ENCODE measurements at regions not wholly inside any gene's neighbourhood (a gene's known extent, or its start where the extent isn't known, plus 50 kb on each side); places are given as distances from the start of the nearest gene placed in this dataset.

DNA sequence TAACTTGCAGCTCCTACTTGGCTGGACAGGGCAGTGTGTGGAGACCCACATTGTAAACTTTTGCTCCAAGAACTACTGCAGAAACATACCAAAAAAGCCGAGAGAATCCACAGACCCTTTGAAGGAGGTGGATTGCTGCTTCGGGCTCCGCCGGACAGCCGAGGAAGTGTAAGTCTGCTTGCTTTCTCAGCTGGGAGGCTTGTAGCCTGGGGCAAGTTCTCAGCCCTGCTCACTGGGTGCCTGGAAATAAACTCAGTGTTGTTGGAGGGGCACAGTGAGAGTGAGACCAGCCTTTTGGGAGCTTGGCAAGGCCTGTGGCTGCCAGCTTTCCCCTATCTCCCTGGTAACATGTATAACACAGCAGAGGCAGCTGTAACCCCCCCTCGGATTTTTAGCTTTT lies 215.6 kb downstream of the SYK start:
- TF ChIP-seq, protein P1, sequence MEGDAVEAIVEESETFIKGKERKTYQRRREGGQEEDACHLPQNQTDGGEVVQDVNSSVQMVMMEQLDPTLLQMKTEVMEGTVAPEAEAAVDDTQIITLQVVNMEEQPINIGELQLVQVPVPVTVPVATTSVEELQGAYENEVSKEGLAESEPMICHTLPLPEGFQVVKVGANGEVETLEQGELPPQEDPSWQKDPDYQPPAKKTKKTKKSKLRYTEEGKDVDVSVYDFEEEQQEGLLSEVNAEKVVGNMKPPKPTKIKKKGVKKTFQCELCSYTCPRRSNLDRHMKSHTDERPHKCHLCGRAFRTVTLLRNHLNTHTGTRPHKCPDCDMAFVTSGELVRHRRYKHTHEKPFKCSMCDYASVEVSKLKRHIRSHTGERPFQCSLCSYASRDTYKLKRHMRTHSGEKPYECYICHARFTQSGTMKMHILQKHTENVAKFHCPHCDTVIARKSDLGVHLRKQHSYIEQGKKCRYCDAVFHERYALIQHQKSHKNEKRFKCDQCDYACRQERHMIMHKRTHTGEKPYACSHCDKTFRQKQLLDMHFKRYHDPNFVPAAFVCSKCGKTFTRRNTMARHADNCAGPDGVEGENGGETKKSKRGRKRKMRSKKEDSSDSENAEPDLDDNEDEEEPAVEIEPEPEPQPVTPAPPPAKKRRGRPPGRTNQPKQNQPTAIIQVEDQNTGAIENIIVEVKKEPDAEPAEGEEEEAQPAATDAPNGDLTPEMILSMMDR (IDR thresholded peaks at IDR 0.05) = no peak
- TF ChIP-seq ZFX (IDR thresholded peaks at IDR 0.05; ENCODE audit: borderline replicate concordance) = no peak

Data from 22Rv1 (cell line).